GM18909 (cell line): ENCODE measurements at regions not wholly inside any gene's neighbourhood (a gene's known extent, or its start where the extent isn't known, plus 50 kb on each side); places are given as distances from the start of the nearest gene placed in this dataset.
"Not testable (repeated sequence)": the region's sequence is repeated elsewhere in the genome, so short reads cannot be mapped to it uniquely, and the experiment has no call there.

Source experiments
- ATAC-seq: cut with Tn5 transposase; IDR thresholded peaks from one replicate; pipeline ENCODE4 v1.9.1; 2021; ENCODE audit warnings: mild to moderate bottlenecking; ENCODE audit not compliant: unreplicated experiment, poor library complexity

DNA sequence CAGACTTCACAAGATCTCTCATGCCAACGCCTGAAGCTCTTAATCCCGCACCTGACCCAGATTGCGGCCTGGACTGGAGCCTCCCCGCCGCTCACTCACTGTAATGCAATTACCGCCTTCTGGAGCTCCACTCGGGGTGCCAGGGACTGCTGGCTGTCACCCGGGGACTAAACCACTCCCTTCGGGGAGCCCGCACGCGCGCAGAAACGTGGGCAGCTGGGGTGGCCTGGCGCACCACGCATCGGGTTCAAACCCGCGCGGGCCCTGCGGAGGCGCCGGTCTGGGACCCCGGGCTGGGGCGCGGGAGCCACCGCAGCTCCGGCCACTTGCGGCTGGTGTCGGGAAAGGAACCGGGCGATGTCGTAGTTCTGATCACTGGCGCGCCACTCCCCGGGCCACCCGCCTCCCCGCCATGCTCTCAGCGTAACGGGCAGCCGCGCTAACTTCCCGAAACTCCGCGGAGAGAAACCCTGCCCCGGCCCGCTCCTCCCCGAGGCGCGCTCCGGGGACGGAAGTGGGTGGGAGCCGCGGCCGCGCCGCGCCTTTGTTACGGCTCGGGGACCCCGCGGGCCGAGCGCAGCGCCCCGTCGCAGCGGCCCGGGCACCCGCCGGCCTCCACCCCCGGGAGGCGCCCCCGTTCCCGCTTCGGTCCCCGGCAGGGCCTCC lies 100.3 kb upstream of the SVIL start:
- peak; percentile 53 for ATAC-seq

DNA sequence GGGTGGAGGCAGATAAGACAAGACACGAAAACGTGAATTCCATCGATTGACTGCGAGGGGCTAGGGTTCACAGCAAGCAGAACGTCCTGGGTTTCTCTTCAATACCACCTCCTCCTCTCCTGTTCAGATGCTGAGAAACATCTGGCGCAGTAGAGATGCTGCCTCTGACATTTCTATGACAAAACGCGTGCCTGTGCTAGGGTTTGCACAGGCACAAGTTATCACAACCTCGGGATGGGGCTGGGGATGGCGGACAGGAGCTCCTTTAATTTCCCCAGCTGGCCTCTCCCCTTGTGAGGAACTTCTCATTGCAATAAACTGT lies 99.8 kb upstream of the SVIL start:
- ATAC-seq = no peak

DNA sequence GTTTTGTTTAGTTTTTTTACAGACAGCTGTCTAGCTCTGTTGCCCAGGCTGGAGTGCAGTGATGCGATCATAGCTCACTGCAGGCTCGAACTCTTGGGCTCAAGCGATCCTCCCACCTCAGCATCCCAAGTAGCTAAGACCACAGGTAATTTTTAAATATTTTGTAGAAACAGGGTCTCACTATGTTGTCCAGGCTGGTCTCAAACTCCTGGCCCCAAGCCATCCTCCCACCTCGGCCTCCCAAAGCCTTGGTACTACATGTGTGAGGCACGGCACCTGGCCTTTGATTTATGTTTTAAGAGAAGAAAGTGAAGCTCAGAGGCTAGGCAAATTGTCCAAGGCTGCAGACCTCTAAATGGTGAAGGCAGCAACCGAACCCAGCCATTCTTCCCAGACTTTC lies 98.6 kb upstream of the SVIL start:
- no peak for ATAC-seq

DNA sequence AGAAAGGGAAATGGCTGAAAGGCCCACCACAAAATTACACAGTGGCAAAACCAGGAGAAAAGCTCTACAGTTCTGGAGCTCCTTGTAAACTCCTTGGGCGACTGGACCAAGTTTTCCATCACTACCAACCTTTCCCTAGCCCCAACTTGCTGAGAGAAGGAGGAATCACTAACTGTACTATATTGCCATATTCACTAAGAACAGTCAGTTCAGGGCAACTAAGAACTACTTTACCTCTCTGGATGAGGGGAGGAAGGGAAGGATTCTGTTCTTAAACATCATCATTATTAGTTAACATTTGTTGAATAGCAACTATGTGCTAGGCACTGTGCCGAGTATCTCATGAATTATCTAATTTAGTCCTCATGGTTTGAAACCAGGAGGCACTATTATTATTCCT lies 98.1 kb upstream of the SVIL start:
- ATAC-seq = no peak

DNA sequence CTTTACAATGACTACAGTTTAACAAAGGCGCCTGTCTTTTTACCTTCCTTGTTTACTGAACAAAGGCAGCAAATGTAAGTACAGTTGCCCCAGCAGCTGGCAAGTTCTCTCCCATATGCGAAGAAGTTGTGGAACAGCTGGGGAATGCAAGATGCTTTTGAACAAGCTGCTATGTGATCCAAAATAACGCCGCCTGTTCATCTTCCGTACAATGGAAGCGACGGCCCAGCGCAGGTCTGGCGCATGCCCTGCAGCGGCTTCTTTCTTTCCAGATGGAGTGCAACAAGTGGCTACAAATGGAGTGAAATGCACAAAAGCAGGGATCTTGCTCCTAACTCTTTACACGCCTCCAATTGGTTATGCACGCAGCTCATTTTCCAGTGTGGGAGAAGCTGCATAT lies 97.0 kb upstream of the SVIL start:
- no peak for ATAC-seq

DNA sequence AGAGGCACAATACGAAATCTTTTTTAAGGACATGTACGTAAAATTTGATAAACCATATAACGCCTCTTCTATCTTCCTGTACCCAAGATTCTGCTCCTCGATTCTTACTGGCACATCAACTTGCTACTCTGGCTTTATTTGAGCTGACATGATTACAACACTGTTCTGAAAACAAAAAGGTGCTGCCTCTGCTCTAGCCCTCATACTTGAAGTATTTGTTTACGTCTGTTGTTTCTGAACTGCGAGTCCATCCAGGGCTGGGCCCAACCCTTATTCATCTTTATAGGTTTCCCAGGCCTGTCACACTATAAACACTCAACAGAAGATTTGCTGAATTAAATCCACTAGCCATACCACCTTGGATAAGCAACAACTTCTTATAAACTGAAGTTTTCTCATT lies 96.2 kb upstream of the SVIL start:
- ATAC-seq = no peak

DNA sequence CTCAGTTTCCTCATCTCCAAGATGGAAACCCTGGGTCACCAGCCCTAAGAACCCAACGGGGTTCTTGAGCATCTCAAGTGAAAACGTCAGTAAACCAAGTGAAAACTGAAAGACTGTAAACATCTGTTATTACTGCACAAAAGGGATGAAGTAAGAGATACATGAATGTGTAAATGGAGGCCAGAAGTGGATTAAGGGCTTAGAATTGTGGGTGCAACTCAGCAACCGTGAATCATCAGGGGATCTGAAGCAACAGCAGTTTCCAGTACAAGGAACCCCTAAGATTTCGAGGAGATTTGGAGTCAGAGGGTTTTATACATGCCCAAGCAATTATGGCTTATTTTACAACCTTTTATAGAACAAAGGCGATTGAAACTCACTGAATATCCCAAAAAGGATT lies 95.7 kb upstream of the SVIL start:
- ATAC-seq = no peak

DNA sequence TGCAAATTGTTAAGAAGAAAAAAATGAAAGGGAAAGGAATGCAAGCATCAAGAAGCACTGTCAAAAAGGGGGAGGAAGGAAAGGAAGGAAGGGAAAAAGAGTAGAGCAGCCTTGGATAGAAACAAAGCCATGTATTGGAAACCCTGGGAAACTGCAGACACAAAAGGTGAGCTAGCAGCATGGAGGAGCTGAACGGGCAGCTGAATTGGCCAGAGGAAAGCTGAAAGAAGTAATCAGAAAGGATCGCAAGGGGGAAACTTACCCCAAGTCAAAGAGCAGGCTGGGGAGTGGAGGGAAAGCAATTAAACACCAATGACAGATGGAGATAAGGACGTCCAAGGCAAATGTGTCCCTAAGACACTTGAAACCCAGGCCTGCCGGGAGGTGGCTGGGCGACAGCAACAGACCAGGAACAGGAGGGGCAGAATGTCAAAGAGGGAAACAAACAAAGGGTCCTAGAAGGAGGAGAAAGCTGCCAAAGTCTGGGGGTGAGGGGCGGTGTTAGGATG lies 93.8 kb upstream of the SVIL start:
- no peak for ATAC-seq

DNA sequence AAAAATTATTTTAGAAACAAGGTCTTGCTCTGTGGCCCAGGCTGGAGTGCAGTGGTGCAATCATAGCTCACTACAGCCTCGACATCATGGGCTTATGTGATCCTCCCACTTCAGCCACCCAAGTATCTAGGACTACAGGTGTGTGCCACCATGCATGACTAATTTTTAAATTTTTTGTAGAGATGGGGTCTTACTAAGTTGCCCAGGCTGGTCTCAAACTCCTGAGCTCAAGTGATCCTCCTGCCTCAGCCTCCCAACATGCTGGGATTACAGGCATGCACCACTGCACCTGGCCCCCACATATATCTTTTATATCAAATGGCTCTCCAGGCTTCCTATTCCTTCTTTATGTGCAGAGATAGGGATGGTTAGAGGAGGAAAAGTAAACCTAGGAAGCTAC lies 91.2 kb upstream of the SVIL start:
- not testable (repeated sequence) for ATAC-seq

DNA sequence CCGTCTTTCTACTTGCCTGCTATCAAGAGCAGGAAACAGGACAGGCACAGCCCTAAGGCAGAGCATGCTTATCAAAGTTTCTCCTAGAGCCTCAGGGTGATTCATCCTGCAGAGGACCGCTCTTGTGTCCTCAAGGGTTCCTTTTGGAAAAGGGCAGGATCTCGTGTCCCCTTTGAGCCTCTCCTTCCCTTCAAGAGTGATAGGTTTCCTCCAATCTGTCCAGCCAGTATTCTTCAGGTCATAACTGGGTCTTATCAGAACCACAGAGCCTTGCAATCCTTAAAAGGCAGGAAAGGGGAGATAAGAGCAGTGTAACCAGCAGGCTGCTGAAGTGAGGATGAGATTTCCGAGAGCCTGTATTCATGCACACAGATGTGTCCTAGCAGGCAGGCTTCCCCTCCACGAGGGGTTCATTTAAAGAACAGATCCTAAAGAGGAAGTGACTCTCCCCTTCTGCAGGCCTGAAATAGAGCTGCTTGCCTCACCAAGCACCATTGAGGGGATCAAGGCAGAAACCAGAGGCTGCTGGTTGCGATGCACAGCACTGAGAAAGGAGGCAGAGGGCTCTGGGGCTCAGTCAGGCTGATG lies 90.5 kb upstream of the SVIL start:
- no peak for ATAC-seq

DNA sequence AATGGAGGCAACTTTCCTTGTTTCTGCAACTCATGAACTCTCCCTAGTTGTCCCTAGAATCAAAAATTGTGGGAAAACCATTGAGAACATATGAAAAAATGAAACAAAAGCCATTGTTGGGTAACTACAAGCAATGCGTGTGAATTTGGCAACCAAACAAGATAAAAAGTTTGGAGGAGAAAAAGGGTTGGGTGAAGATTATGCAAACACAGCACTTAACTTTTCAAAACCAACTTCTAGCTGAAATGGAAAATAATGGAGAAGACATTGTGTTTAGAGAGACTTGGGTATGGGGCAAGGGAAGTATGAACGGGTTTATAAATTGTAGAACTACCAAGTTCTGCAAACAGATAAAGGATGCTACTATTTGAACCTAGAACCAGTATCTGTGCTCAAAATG lies 89.0 kb upstream of the SVIL start:
- ATAC-seq = no peak

DNA sequence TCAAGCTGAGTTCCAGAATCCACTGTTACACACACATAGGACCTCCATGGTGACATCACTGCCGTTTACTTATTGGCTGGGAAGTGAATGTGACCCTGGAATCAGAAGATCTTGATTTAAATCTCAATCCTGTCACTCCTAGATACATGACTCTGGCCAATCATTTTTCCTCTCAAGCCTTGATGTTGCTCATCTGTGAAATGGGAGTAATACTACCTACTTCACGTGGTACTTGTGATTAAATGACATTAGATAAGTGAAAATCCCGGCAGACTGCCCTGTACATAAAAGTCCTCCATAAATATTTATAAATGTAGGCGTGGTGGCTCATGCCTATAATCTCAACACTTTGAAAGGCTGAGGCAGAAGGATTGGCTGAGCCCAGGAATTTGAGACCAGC lies 88.0 kb upstream of the SVIL start:
- ATAC-seq = no peak

DNA sequence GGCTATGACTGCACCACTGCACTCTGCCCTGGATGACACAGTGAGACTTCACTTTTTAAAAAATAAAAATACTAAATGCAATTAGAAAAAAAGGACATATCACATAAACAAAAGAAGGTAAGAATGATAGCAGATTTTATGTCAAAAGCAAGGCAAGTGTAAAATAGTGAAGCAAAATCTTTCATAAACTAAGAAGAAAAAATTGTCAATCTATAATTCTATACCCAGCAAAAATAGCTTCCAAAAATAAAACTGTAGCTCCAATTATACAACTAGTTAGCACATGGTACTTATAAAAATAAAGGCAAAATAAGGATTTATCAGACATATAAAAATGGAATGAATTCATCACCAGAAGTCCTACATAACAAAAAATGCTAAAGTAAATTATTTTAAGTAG lies 85.4 kb upstream of the SVIL start:
- ATAC-seq = no peak

DNA sequence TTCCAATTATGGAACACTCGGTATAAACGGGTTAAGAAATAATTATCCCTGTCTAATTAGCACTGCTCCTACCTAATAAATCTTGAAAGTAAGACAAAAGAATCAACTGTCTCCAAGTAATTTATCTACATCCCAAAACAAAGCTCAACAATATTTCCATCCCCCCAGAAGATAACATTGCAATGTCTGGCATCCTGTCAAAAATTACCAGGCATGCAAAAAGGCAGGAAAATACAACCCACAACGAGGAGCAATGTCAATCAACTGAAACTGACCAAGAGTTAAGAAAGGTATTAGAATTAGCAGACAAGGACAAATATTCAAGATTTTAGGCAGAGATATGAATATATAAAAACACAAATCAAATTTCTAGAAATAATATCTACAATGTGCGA lies 84.5 kb upstream of the SVIL start:
- ATAC-seq = no peak

DNA sequence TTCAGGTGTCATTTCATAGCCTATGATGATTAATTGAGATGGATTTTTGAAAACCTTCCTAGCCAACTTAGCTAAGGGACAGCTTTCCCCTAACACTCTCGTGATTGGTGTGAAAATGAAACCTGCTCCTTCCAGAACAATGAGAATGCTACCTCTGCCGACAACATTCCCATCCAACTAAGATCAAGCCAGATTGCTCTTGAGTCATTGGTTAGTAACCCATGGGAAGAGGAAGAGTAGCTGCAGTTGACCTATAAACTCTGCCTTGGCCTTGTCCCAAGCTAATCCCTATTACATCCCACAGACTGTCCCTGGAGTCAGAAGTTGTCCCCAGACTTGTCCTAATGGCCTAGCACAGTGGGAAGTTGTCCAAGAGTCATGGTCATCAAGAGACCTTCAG lies 80.5 kb upstream of the SVIL start:
- ATAC-seq = no peak

DNA sequence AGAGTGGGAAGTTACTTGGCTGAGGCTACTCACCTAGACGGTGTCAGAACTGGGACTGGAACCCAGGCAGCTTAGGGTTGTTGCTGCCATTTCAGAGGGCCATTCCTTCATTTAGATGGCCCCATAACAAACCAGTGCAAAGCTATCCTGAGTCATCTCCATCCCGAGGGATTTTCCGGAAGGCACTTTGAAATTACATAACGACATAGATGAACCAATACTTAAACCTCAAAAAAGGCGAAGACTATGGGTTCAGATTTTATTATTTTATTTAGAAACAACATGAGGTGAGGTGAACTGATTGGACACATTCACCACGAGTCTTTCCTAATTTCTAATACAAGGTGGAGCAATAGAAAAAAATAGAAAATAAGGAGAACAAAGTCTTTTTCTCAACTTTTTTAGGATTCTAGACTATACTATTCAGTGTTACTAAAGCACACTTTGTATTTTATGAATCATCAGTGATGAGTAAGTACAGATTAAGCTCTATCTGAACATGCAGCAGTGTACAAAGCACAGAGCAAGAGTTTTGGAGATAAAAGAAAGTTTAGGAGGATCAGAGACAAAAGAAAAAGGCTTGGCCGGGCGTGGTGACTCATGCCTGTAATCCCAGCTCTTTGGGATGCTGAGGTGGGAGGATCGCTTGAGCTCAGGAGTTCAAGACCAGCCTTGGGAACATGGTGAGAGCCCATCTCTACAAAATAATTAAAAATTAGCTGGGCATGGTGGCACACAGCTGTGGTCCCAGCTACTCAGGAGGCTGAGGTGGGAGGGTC lies 79.5 kb upstream of the SVIL start:
- ATAC-seq = no peak

DNA sequence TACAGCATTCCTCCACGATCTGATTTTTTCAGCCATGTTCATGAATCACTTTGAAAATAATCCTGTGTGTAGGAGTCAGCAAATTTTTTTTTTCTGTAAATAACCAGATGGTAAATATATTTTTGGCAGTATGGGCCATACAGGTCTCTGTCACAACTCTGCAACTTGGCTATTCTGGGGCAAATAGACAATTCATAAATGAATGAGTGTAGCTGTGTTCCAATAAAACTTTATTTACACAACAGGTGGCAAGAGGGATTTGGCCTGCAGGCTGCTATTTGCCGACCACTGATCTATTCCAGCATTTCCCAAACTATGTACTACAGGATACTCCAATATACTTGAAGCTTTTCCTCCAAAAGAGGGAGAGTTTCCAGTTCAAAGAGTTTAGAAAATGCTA lies 78.7 kb upstream of the SVIL start:
- ATAC-seq = no peak

DNA sequence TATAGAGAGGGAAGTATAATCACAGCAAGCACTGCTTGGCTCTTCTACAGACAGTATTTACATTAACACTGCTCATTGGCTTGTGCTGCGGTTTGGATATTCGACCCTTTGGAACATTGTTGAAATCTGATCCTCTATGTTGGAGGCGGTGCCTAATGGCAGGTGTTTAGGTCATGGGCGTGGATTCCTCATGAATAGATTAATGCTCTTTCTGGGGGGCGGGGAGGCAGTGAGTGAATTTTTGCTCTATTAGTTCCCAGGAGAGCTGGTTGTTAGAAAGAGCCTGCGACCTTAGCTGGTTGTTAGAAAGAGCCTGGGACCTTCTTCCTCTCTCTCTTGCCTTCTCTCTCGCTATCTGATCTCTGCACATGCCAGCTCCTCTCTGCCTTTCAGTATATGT lies 77.3 kb upstream of the SVIL start:
- no peak for ATAC-seq

DNA sequence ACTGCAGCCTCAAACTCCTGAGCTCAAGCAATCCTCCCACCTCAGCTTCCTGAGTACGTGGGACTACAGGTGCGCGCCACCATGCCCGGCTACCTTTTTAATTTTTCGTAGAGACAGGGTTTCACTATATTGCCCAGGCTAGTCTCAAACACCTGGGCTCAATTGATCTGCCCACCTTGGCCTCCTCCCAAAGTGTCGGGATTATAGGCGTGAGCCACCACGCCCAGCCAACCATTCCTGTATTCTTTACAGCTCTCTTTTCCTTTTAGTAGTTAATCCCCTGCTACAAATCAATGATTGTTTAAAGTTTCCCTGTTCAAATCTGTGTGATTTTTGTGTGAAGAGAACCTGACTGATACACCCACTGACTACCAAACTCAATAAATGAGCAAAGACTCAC lies 75.4 kb upstream of the SVIL start:
- no peak for ATAC-seq

DNA sequence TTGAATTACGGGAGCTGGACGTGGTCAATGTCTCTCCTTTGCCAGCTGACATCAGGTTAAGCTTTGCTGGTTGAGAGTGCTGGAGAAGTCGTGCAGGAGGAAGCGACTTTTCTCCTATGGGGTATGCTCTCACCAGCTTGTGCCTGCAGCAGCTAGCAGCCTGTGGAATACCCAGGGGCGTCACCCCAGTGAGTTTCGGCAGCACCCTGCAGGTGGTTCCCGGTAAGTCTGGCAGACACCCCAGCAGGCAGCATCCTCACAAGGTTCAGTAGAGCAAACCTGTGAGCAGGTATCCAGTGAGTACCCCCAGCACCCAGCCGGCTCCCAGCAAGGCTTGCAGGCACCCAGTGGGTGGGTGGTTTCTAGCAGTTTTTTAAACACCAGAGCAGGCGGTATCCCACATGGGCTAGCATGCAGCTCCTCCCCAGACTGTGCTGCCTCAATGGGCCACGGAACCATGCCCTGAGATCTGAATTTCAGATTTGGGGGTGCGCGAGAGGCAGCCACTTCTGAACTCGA lies 74.8 kb upstream of the SVIL start:
- ATAC-seq = no peak

DNA sequence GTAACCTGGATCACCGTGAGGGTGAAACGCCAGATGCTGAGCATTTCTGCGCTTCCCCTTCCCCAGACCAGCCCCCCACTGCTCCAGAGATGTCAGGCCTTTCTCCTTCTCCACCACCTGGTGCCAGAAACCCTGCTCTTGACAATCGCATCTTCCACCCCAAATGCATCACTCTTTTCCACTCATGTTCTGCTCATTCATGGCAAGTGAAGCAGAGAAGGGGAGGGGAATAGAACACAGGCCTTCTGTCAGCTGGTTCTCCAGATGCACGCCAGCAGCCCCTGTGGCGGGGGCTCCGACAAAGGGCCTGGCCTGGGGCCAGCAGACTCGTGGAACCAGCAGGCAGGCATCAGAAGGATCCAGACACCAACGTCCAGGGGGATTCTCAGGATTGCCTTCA lies 68.5 kb upstream of the SVIL start:
- no peak for ATAC-seq
